Breast epithelium (tissue), 3 donors: ENCODE measurements at regions not wholly inside any gene's neighbourhood (a gene's known extent, or its start where the extent isn't known, plus 50 kb on each side); places are given as distances from the start of the nearest gene placed in this dataset.

Experiments used
- POLR2A ChIP-seq: fragments of 450-650 bp; IDR thresholded peaks from one replicate; pipeline ENCODE4 v1.6.1; 2016; ENCODE audit warnings: antibody characterized with exemption, mild to moderate bottlenecking, moderate library complexity
- POLR2AphosphoS5 ChIP-seq, 3 donors: sonication (generic); formaldehyde crosslinking; IDR thresholded peaks; one replicate each; pipeline ENCODE4 v1.6.1; 2017; ENCODE audit warnings: antibody characterized with exemption in 3 of 3
- TF ChIP-seq, protein P1 (sequence below), 3 donors: fragments of 450-650 bp; IDR thresholded peaks; one replicate each; pipeline ENCODE4 v1.5.1; 2016 to 2017; ENCODE audit warnings: antibody characterized with exemption in 3 of 3, mild to moderate bottlenecking in 3 of 3, moderate library complexity in 3 of 3

DNA sequence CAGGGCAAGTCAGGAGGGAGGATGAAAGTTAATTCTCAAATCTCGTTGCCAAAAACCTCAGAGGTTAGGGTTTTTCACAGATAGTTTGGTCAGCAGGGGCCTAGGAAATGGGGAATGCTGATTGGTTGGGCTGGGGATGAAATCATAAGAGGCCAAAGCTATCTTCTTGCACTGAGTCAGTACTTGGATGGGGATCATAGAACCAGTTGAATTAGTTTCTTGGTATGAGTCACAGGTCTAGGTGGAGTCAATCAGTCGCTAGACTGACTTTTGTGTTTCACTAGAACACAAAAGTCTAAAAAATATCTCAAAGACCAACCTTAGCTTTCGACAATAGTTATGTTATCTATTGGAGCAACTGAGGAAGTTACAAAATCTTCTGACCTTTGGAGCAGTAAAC is 368.5 kb downstream of the TBC1D32 start:
- TF ChIP-seq, protein P1, sequence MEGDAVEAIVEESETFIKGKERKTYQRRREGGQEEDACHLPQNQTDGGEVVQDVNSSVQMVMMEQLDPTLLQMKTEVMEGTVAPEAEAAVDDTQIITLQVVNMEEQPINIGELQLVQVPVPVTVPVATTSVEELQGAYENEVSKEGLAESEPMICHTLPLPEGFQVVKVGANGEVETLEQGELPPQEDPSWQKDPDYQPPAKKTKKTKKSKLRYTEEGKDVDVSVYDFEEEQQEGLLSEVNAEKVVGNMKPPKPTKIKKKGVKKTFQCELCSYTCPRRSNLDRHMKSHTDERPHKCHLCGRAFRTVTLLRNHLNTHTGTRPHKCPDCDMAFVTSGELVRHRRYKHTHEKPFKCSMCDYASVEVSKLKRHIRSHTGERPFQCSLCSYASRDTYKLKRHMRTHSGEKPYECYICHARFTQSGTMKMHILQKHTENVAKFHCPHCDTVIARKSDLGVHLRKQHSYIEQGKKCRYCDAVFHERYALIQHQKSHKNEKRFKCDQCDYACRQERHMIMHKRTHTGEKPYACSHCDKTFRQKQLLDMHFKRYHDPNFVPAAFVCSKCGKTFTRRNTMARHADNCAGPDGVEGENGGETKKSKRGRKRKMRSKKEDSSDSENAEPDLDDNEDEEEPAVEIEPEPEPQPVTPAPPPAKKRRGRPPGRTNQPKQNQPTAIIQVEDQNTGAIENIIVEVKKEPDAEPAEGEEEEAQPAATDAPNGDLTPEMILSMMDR (IDR thresholded peaks at IDR 0.05), result no peak
- TF ChIP-seq POLR2A, result no peak
- TF ChIP-seq POLR2AphosphoS5 (IDR thresholded peaks at IDR 0.05), result no peak
